Breast epithelium (tissue), 4 donors: ENCODE measurements at regions not wholly inside any gene's neighbourhood (a gene's known extent, or its start where the extent isn't known, plus 50 kb on each side); places are given as distances from the start of the nearest gene placed in this dataset.

Experiments used
- DNase-seq, 2 donors: peaks; one replicate each; pipeline ENCODE4 v3.0.0-alpha.2; 2019; ENCODE audit warnings: low spot score in 2 of 2
- H3K27ac ChIP-seq, 2 donors: fragments of 200-600 bp; sonication (generic) in 1 of 2; one replicate each; pipeline ENCODE4 v1.5.1; 2016 to 2019; ENCODE audit warnings: mild to moderate bottlenecking in 1 of 2
- H3K27me3 ChIP-seq, 2 donors: fragments of 200-600 bp; sonication (generic) in 1 of 2; one replicate each; pipeline versions ENCODE4 v1.5.1 to v1.6.0; 2017 to 2019; ENCODE audit warnings: control low read depth in 1 of 2, mild to moderate bottlenecking in 1 of 2
- H3K36me3 ChIP-seq: fragments of 200-600 bp; one replicate; pipeline ENCODE4 v1.5.1; 2019
- H3K4me1 ChIP-seq, 2 donors: fragments of 200-600 bp; sonication (generic); one replicate each; pipeline ENCODE4 v1.5.1; 2016 to 2019; ENCODE audit warnings: control low read depth in 1 of 2
- H3K4me3 ChIP-seq, 3 donors: fragments of 200-600 bp; sonication (generic); 1 replicate in 2 of 3; 2 replicates in 1 of 3; pipeline ENCODE4 v1.5.1; 2016 to 2019; ENCODE audit warnings: mild to moderate bottlenecking in 3 of 3, moderate library complexity in 2 of 3
- H3K9me3 ChIP-seq, 2 donors: fragments of 200-600 bp; sonication (generic) in 1 of 2; one replicate each; pipeline ENCODE4 v1.5.1; 2016 to 2019; ENCODE audit warnings: control low read depth in 1 of 2
- CTCF ChIP-seq, 3 donors: fragments of 450-650 bp; IDR thresholded peaks; one replicate each; pipeline ENCODE4 v1.5.1; 2016 to 2017; ENCODE audit warnings: antibody characterized with exemption in 3 of 3, mild to moderate bottlenecking in 3 of 3, moderate library complexity in 3 of 3
- POLR2A ChIP-seq: fragments of 450-650 bp; IDR thresholded peaks from one replicate; pipeline ENCODE4 v1.6.1; 2016; ENCODE audit warnings: antibody characterized with exemption, mild to moderate bottlenecking, moderate library complexity
- POLR2AphosphoS5 ChIP-seq, 3 donors: sonication (generic); formaldehyde crosslinking; IDR thresholded peaks; one replicate each; pipeline ENCODE4 v1.6.1; 2017; ENCODE audit warnings: antibody characterized with exemption in 3 of 3
- intact Hi-C: fragments of 100-400 bp; cut with DNase I; formaldehyde crosslinking; loops from one replicate; pipeline ENCODE4 v1.15.1; 2023; ENCODE audit warnings: low total_unique reads

GRCh38 chr2:8631465-8632005 is 50.3 kb upstream of the ID2 start:
- Histone ChIP-seq H3K27me3 (no peaks in the 10 kb centered on the region), H3K27ac (no peak overlapping the region), H3K9me3 (no peaks in the 10 kb centered on the region), H3K4me1 (no peaks in the 10 kb centered on the region), H3K36me3 (no peaks in the 10 kb centered on the region), H3K4me3 (no peak overlapping the region)
- no peak for DNase-seq
- intact Hi-C loops, result no loop called here
- TF ChIP-seq CTCF (IDR thresholded peaks at IDR 0.05), result no peak
- TF ChIP-seq POLR2AphosphoS5 (IDR thresholded peaks at IDR 0.05), result no peak
- no peak for TF ChIP-seq POLR2A
